ENCODE measurements at regions not wholly inside any gene's neighbourhood (a gene's known extent, or its start where the extent isn't known, plus 50 kb on each side); places are given as distances from the start of the nearest gene placed in this dataset.

DNA sequence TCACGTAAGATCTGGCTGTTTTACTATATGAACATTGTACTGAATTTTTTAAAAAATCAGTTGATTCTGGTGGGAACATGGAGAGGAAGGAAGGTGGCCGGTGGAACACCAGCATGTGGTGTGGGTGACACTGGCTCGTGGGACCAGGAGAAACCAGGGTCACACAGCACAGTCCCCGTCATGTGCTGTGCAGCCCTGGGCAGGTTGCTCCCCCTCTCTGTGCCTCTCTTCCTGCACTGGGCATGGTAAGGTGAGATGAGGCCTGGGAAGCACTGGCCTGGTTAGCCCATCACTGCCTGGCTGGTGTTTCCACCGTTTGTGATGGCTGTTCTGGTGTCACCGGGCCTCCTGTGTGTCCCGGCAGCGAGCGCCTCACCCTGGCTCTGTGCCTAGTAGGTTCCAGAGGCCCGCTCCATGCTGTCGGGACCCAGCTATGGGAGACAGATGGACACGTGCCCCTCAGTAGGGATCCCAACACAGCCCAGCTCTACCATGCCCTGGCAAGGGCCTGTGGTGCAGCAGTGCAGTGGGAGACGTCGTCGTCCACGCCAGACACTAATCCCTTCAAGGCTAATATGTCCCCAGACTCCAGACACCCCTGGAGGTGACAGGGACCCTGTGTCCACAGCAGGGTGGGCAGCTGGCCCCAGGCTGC, 88.2 kb upstream of the LINC01488 start:
- no peak for DNase-seq (ENCODE audit: low read depth, low spot score)
- TF ChIP-seq, protein P1, sequence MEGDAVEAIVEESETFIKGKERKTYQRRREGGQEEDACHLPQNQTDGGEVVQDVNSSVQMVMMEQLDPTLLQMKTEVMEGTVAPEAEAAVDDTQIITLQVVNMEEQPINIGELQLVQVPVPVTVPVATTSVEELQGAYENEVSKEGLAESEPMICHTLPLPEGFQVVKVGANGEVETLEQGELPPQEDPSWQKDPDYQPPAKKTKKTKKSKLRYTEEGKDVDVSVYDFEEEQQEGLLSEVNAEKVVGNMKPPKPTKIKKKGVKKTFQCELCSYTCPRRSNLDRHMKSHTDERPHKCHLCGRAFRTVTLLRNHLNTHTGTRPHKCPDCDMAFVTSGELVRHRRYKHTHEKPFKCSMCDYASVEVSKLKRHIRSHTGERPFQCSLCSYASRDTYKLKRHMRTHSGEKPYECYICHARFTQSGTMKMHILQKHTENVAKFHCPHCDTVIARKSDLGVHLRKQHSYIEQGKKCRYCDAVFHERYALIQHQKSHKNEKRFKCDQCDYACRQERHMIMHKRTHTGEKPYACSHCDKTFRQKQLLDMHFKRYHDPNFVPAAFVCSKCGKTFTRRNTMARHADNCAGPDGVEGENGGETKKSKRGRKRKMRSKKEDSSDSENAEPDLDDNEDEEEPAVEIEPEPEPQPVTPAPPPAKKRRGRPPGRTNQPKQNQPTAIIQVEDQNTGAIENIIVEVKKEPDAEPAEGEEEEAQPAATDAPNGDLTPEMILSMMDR (IDR thresholded peaks at IDR 0.05; ENCODE audit: low read depth, low read length) = no peak
- in situ Hi-C loops (cut with HindIII; ENCODE audit: low sequenced_read_pairs) = no loop called here
- H3K4me3 ChIP-seq (ENCODE audit: low read depth, low read length) = no peak overlapping the region

DNA sequence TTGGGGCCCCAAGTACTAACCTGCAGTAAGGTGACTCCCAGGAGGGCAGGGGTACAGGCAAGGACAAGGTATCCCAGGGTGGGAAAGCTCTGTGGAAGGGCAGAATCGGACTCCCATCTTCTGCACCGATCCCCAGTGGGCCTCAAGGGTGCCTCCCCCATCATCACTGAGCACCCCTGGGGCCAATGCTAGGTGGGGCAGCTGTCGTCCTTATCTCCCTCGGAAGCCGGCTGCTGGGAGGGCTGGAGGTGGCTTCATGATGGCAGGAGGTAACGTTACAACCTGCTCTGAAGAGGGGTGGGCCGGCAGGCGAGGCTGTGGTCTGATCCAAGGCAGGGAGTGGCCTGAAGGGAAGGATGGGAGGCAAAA, 87.6 kb upstream of the LINC01488 start:
- in situ Hi-C loops (cut with HindIII; ENCODE audit: low sequenced_read_pairs) = no loop called here
- DNase-seq (ENCODE audit: low read depth, low spot score) = no peak
- TF ChIP-seq, protein P1 (IDR thresholded peaks at IDR 0.05; ENCODE audit: low read depth, low read length) = no peak
- no peak overlapping the region for H3K4me3 ChIP-seq (ENCODE audit: low read depth, low read length)

- in situ Hi-C loops (cut with HindIII; ENCODE audit: low sequenced_read_pairs) = no loop called here
- no peak overlapping the region for H3K4me3 ChIP-seq (ENCODE audit: low read depth, low read length)
- no peak for DNase-seq (ENCODE audit: low read depth, low spot score)
- TF ChIP-seq, protein P1 (IDR thresholded peaks at IDR 0.05; ENCODE audit: low read depth, low read length) = no peak
These were observed 87.1 kb upstream of the LINC01488 start for GRCh38 chr11:69394234-69394868.

GRCh38 chr11:69394869-69395246, 86.6 kb upstream of the LINC01488 start:
- TF ChIP-seq, protein P1 (IDR thresholded peaks at IDR 0.05; ENCODE audit: low read depth, low read length) = no peak
- in situ Hi-C loops (cut with HindIII; ENCODE audit: low sequenced_read_pairs) = no loop called here
- no peak overlapping the region for H3K4me3 ChIP-seq (ENCODE audit: low read depth, low read length)
- DNase-seq (ENCODE audit: low read depth, low spot score) = no peak

- TF ChIP-seq, protein P1 (IDR thresholded peaks at IDR 0.05; ENCODE audit: low read depth, low read length) = no peak
- no peak overlapping the region for H3K4me3 ChIP-seq (ENCODE audit: low read depth, low read length)
- DNase-seq (ENCODE audit: low read depth, low spot score) = no peak
- in situ Hi-C loops (cut with HindIII; ENCODE audit: low sequenced_read_pairs) = no loop called here
These were observed 86.2 kb upstream of the LINC01488 start for GRCh38 chr11:69395287-69395686.

- in situ Hi-C loops (cut with HindIII; ENCODE audit: low sequenced_read_pairs) = no loop called here
- TF ChIP-seq, protein P1 (IDR thresholded peaks at IDR 0.05; ENCODE audit: low read depth, low read length) = no peak
- no peak for DNase-seq (ENCODE audit: low read depth, low spot score)
- no peak overlapping the region for H3K4me3 ChIP-seq (ENCODE audit: low read depth, low read length)
These were observed 85.2 kb upstream of the LINC01488 start for GRCh38 chr11:69396051-69396947.

Measured in astrocyte of the spinal cord (primary cell).